ENCODE measurements at regions not wholly inside any gene's neighbourhood (a gene's known extent, or its start where the extent isn't known, plus 50 kb on each side); places are given as distances from the start of the nearest gene placed in this dataset.
A peak's percentile ranks its signal among the peaks of the same experiment; 100 is the strongest.
"Not testable (repeated sequence)": the region's sequence is repeated elsewhere in the genome, so short reads cannot be mapped to it uniquely, and the experiment has no call there.

DNA sequence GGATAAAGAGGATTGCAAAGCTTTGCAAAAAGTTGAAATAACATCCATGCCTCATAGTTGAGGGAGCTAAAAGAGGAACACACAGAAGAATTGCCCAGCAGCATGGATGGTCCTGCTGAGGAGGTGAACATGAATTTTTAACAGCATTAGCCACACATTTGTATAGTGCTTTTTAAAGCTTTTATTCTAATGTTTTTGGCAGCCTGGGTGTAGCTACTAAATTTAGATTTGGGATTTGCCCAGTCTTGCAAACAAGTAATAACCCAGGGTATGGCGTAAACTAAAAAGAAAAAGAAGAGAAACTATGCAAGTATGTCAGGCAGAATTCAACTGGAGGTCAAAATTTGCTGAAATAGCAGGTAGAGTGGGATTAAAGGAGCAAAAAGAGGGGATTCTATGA lies 75.1 kb upstream of the PTPRK start:
- no peak for ATAC-seq

DNA sequence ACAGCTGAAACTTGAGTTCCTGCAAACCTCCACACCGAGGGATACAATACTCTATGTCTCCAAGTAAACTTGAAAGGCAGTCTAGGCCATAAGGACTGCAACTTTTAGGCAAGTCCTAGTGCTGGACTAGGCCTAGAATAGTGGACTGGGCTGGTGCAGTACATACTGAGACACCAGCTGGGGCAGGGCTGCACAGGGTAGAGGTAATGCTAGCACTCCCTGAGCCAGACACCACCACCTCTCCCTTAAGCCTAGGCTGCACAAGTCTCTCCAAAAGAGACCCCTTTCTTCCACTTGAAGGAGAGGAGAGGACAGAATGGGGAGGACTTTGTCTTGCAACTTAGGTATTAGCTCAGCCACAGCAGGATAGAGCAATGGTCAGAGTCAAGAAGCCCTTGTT lies 65.7 kb upstream of the PTPRK start:
- no peak for ATAC-seq

DNA sequence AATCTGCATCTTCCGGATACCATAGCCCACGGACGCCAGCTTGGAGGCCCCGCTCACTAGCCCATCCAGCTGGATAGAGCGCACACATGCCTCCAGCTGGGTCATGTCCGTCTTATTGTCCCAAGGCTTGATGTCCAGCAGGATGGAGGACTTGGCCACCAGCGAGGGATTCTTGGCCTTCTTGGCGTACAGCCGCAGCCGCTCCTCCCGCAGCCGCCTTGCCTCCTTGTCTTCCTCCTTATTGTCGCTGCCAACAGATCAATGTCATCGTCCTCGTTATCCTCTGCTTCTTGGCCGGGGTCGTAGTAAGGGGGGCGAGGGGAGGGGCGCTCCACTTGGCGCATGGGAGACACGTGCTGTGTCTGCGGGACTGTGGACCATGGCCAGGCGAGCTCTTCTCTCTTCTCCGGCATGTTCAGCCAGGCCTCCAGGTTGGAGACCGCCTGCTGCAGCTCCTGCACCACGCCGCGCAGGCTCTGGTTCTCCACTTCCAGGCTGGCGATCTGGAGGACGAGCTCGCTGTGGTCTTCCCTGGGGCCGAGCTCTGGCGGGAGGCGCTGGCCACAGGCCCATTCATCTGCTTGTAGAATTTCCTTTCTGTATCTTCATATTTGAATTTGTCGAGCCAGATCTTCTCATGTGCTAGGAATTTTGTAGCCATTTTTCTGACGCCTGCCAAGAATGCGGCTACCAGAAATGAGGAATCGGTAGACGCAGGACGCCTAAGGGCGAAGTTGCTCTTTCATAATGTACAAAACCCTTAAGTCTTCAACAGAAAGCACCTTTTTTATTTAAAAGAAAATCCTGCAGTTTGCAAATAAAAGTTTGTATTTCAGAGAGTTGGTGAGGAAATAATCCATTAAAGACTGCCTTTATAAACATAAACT lies 60.1 kb upstream of the PTPRK start:
- no peak for ATAC-seq

DNA sequence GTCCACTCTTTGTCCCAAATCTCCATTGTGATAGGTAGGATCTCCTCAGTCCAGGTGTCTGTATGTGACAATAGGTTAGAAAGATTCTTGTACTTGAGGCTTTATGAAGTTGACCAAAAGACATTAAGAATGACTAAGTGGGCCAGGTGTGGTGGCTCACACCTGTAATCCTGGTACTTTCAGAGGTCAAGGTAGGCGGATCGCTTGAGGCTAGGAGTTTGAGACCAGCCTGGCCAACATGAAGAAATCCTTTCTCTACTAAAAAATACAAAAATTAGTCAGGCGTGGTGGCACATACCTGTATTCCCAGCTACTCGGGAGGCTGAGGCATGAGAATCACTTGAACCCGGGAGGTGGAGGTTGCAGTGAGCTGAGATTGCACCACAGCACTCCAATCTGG lies 54.9 kb upstream of the PTPRK start:
- not testable (repeated sequence) for ATAC-seq

DNA sequence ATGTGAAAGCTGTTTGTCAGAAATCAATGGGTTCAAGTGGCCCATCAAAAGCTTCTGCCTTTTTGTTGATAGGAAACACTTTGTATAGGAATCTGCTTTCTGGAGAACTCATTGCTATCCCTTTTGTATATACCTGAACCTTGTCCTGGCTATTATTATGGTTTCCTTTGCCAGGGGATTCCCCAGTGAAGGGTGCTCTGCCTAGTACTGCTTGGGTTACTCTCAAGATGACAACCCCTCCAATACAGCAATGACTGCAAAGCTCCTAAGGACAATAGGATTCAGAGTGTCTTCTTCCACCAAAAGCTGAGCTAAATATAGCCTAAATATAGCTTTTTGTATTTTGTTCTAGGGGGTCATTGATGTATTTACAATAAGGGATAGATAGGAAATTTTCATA lies 54.0 kb upstream of the PTPRK start:
- ATAC-seq: no peak

DNA sequence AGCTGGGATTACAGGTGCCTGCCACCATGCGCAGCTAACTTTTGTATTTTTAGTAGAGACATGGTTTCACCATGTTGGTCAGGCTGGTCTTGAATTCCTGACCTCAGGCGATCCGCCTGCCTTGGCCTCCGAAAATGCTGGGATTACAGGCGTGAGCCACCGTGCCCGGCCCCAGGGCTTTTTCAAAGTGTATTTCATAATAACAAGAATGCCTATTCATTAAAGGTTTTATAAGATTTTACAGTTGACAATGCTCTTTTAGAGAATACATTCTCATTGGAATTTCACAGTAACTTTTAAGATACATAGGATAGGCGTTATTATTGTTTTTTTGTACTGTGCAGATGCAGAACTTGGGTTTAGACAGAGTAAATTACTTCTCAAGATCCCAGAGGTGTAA lies 52.6 kb upstream of the PTPRK start:
- no peak for ATAC-seq

DNA sequence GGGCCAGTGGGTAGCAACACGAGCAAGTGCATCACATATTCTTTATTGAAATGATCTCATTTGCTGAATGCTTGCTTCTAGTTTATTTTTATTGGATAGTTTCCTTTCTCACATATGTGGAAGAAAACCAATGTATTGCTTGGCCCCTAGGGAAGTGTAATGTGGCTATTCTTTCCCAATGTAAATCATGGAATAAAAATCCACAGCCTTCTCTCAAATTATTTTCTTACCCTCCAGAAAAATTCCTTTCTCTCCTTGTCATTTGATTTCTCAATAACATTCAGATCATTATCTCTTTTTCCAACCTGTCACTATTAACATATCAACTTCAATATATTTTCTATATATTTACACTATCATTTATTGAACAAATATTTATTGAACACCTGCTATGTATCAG lies 51.9 kb upstream of the PTPRK start:
- ATAC-seq: no peak

DNA sequence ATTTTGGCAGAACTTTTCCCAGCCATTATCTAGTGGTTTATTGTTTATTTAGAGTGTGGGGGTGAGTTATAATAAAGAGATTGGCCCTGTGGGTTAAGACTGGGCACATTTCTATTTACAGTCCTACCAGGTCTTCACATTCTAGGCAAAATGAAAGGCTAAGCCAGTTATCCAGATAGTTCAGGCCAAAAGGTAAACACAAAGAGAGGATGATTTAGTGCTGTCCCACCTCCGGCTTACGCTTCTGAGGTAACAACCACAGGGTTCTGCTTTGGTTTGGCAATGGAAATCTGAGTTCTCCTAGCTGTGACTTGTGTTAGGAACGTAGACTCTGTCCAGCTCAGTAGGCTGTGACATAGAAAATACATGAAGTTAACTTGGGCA lies 50.3 kb upstream of the PTPRK start:
- peak; percentile 56 for ATAC-seq

DNA sequence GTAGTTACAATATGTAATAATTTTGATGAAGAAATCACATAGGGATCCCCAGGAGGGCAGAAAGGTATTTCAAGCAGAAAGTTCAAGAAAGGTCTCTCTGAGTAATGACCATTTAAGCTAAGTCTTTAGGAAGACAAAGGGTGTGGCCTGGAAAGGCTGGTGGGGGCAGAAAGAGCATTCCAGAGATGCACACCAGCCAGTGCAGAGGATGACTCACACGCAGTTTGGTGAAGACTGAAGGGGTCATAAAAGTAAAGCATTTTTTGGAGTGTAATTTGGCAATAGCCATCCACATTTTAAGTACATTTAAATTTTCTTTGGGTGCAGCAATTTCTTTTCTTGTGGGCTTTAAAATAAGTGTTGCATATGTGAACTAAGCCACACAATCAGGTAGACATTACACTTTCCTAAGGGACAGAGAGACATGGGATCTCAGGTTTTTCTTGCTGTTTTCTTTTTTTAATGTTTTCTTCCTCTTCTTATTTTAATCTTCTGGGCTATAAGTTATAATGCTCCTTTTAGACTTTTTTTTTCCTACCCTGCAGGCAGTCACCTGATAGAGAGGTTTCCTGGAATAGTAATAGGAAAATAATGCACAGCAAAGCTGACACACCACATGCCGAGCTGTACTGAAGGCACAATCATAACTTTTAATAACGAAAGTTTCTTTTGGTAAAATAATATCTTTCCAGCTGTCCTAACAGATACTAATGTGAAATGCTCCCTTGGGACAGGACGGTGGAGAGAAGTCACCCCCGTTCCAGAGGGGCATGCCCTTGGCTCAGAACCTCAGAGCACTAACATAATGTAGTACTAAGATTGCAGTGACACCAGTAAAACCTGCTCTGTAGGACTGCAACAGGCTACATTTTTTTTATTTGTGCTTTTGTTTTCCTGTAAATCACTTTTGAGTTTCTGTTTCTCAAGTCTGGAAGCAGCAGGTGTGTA lies 49.6 kb upstream of the PTPRK start:
- ATAC-seq: peak; percentile 86

Measured in esophagus mucosa (tissue), 1 donor.